GM21390 (cell line): ENCODE measurements at regions not wholly inside any gene's neighbourhood (a gene's known extent, or its start where the extent isn't known, plus 50 kb on each side); places are given as distances from the start of the nearest gene placed in this dataset.

ENCODE experiments used
- ATAC-seq: cut with Tn5 transposase; IDR thresholded peaks from one replicate; pipeline ENCODE4 v1.9.1; 2021; ENCODE audit not compliant: unreplicated experiment

GRCh38 chr10:84076047-84076388 lies 63.3 kb upstream of the GHITM start:
- ATAC-seq = no peak

GRCh38 chr10:84076540-84077195 lies 62.6 kb upstream of the GHITM start:
- no peak for ATAC-seq

- no peak for ATAC-seq
Measured at GRCh38 chr10:84077768-84078167, 61.5 kb upstream of the GHITM start.

GRCh38 chr10:84078771-84079170 lies 60.5 kb upstream of the GHITM start:
- no peak for ATAC-seq

- no peak for ATAC-seq
Measured at GRCh38 chr10:84084342-84084741, 55.0 kb upstream of the GHITM start.

- ATAC-seq = no peak
Measured at GRCh38 chr10:84087202-84087601, 52.1 kb upstream of the GHITM start.

- no peak for ATAC-seq
Measured at GRCh38 chr10:84088626-84089025, 50.7 kb upstream of the GHITM start.

- no peak for ATAC-seq
Measured at GRCh38 chr10:84089162-84089561, 50.1 kb upstream of the GHITM start.
